Vagina (tissue), 2 donors: ENCODE measurements at regions not wholly inside any gene's neighbourhood (a gene's known extent, or its start where the extent isn't known, plus 50 kb on each side); places are given as distances from the start of the nearest gene placed in this dataset.

Experiments
- DNase-seq, 2 donors: peaks; one replicate each; pipeline ENCODE4 v3.0.0-alpha.2; 2017; ENCODE audit errors: extremely low spot score in 2 of 2
- H3K27ac ChIP-seq: fragments of 200-600 bp; sonication (generic); one replicate; pipeline ENCODE4 v1.5.1; 2019
- H3K27me3 ChIP-seq: fragments of 200-600 bp; sonication (generic); one replicate; pipeline ENCODE4 v1.5.1; 2019
- H3K36me3 ChIP-seq, 2 donors: fragments of 200-600 bp; sonication (generic); one replicate each; pipeline ENCODE4 v1.5.1; 2017 to 2019
- H3K4me1 ChIP-seq: fragments of 200-600 bp; sonication (generic); one replicate; pipeline ENCODE4 v1.5.1; 2019
- H3K4me3 ChIP-seq, 2 donors: fragments of 200-600 bp; sonication (generic); 1 replicate in 1 of 2; 2 replicates in 1 of 2; pipeline ENCODE4 v1.5.1; 2016 to 2019
- H3K9me3 ChIP-seq: fragments of 200-600 bp; sonication (generic); one replicate; pipeline ENCODE4 v1.5.1; 2019
- POLR2A ChIP-seq, 2 donors: fragments of 450-650 bp; IDR thresholded peaks; one replicate each; pipeline ENCODE4 v1.6.1; 2017; ENCODE audit warnings: antibody characterized with exemption in 2 of 2, mild to moderate bottlenecking in 2 of 2, moderate library complexity in 2 of 2
- POLR2AphosphoS5 ChIP-seq, 2 donors: sonication (generic); formaldehyde crosslinking; IDR thresholded peaks; one replicate each; pipeline ENCODE4 v1.9.0; 2017; ENCODE audit warnings: antibody characterized with exemption in 2 of 2, mild to moderate bottlenecking in 2 of 2, low read depth in 1 of 2; ENCODE audit not compliant: insufficient read depth in 1 of 2
- intact Hi-C: fragments of 100-400 bp; cut with DNase I; formaldehyde crosslinking; loops from one replicate; pipeline ENCODE4 v1.15.1; 2023
- TF ChIP-seq, protein P1 (sequence below), 3 experiments: fragments of 450-650 bp in 2 of 3; fragments of 200-600 bp in 1 of 3; sonication (generic) in 1 of 3; IDR thresholded peaks; one replicate each; pipeline ENCODE4 v1.5.1; 2017 to 2019; ENCODE audit warnings: antibody characterized with exemption in 3 of 3, mild to moderate bottlenecking in 2 of 3, moderate library complexity in 2 of 3

DNA sequence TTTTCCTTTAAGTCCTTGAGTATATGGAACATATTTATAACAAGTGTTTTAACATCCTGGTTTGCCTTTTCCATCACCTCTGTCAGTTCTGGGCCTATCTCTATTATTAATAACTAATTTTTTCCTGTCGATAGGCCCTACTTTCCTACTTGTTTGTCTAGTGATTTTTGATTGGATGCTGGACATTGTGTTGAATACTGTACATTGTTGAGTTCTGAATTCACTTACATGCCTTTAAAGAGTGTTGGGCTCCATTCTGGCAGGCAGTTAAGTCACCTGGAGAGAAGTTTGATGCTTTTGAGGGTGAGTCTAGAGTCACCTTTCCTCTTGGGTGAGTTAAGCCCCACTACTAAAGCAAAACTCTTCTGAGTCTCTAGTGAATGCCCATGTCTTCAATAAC lies 77.5 kb upstream of the C14orf180 start:
- no peak overlapping the region for H3K4me3 ChIP-seq
- H3K27ac ChIP-seq = no peak overlapping the region
- H3K36me3 ChIP-seq = no peaks in the 10 kb centered on the region
- H3K4me1 ChIP-seq = no peaks in the 10 kb centered on the region
- TF ChIP-seq POLR2A (IDR thresholded peaks at IDR 0.05) = no peak
- TF ChIP-seq, protein P1, sequence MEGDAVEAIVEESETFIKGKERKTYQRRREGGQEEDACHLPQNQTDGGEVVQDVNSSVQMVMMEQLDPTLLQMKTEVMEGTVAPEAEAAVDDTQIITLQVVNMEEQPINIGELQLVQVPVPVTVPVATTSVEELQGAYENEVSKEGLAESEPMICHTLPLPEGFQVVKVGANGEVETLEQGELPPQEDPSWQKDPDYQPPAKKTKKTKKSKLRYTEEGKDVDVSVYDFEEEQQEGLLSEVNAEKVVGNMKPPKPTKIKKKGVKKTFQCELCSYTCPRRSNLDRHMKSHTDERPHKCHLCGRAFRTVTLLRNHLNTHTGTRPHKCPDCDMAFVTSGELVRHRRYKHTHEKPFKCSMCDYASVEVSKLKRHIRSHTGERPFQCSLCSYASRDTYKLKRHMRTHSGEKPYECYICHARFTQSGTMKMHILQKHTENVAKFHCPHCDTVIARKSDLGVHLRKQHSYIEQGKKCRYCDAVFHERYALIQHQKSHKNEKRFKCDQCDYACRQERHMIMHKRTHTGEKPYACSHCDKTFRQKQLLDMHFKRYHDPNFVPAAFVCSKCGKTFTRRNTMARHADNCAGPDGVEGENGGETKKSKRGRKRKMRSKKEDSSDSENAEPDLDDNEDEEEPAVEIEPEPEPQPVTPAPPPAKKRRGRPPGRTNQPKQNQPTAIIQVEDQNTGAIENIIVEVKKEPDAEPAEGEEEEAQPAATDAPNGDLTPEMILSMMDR (IDR thresholded peaks at IDR 0.05) = no peak
- TF ChIP-seq POLR2AphosphoS5 (IDR thresholded peaks at IDR 0.05; ENCODE audit: insufficient read depth in 1 of 2, low read depth in 1 of 2) = no peak
- peaks cover 11% of the 10 kb centered on the region for H3K9me3 ChIP-seq
- no peaks in the 10 kb centered on the region for H3K27me3 ChIP-seq
- intact Hi-C loops = no loop called here
- DNase-seq = no peak

DNA sequence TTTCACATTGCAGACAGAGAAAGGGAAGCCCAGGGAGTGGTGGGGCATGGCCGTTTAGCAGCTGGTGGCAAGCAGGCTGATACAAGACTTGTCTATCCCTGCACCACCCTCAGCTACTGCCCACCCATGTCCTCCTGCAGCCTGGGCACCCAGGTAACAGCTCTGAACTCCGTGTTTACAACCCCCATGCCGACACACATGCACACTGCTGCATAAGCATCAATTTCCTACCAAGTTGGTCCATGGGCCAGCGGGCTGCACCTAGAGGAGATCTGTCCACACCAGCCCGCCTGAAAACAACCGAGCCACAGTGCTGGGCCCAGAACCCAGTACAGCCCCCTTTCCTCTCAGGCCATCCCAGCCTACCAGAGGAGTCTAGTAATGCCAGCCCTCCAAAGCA lies 75.9 kb upstream of the C14orf180 start:
- no peak for TF ChIP-seq POLR2A (IDR thresholded peaks at IDR 0.05)
- TF ChIP-seq, protein P1 (IDR thresholded peaks at IDR 0.05) = no peak
- H3K9me3 ChIP-seq = peaks cover 11% of the 10 kb centered on the region
- no peak for DNase-seq

DNA sequence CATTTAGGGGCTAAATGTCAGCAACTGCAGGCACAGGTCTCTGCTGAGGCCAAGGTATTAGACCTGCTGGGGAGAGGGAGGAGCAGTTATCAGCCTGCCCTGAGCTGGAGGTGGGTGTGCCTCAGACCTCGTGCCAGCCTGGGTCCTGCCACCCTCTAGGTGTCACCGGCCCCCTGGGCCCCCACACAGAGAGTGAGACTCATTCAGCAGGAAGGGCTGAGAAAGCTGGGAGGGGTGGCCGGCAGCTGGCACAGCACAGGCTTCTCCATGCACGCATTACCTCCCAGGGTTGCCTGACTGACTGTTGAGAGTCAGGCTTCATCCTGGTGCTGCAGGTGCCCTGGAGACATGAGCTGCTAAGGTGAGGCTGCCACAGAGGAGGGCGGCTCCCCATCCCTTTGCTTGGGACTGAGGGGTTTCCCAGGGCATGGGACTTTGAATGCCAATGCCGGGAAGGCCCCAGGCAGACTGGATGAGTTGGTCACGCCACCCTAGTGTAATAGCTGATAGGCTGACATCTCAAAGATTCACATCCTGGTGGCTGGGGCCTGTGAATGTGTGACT lies 75.3 kb upstream of the C14orf180 start:
- intact Hi-C loops = no loop called here
- Histone ChIP-seq H3K4me1 (no peaks in the 10 kb centered on the region), H3K9me3 (peaks cover 11% of the 10 kb centered on the region), H3K27ac (no peak overlapping the region), H3K27me3 (no peaks in the 10 kb centered on the region), H3K4me3 (no peak overlapping the region), H3K36me3 (no peaks in the 10 kb centered on the region)
- no peak for DNase-seq
- no peak for TF ChIP-seq POLR2AphosphoS5 (IDR thresholded peaks at IDR 0.05; ENCODE audit: insufficient read depth in 1 of 2, low read depth in 1 of 2)
- TF ChIP-seq, protein P1 (IDR thresholded peaks at IDR 0.05) = no peak
- no peak for TF ChIP-seq POLR2A (IDR thresholded peaks at IDR 0.05)

More for the DNA sequence above, 75.9 kb upstream of the C14orf180 start:
- Histone ChIP-seq H3K4me1 (no peaks in the 10 kb centered on the region), H3K27ac (no peak overlapping the region), H3K36me3 (no peaks in the 10 kb centered on the region), H3K4me3 (no peak overlapping the region), H3K27me3 (no peaks in the 10 kb centered on the region)
- intact Hi-C loops = no loop called here

DNA sequence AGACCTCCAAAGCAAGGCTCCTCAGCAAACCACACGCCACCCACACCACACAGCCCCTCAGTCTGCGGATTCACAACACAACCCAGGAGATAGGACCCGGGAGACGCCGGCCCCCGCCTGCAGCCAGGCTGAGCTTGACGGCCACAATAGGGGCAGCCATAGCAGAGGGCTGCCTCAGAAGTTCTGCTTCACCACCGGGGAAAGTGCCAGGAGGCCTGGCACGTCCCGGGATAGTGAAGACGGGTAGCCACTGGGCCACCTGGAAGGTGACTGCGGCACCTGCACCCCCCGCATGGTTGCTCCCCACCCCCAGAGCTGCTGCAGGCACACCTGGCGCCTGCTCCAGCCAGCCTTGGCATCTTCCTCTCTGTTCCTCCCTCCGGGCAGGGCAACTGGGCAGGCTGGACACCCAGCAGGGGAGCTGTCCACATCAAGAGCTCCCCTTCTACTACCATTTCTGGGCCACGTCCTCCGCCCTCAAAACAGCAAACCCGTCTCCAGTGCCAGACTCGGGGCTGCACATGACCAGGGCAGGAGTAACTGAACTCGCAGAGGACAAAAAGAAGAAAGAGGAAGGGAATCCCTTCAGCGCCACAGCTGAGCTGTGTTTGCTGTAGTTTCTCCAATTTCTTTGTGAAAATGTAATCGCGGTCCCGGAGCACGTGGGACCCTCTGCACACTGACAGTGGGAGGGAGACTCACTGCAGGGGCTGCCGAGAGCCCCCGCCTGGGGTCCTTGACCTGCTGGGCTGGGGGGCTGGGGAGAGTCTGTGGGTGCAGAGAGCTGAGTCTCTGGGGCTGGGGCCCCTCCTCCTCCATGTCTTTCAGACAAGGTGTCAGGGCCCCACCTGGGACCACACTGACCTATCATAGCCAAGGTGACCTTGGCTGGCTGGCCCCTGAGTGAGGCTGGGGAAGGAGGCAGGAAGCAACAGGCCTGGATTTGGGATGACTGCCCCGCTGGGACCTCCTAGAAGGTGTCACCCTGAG lies 74.2 kb upstream of the C14orf180 start:
- peak in 1 of 2 donors; percentile 82 for DNase-seq
- H3K36me3 ChIP-seq = no peaks in the 10 kb centered on the region
- H3K27me3 ChIP-seq = no peaks in the 10 kb centered on the region
- H3K9me3 ChIP-seq = peaks cover 11% of the 10 kb centered on the region
- no peak overlapping the region for H3K4me3 ChIP-seq
- no peak overlapping the region for H3K27ac ChIP-seq
- intact Hi-C loops = no loop called here
- TF ChIP-seq POLR2AphosphoS5 (IDR thresholded peaks at IDR 0.05; ENCODE audit: insufficient read depth in 1 of 2, low read depth in 1 of 2) (no peak), POLR2A (IDR thresholded peaks at IDR 0.05) (no peak)
- TF ChIP-seq, protein P1 (IDR thresholded peaks at IDR 0.05) = no peak
- no peaks in the 10 kb centered on the region for H3K4me1 ChIP-seq
